ENCODE measurements at regions not wholly inside any gene's neighbourhood (a gene's known extent, or its start where the extent isn't known, plus 50 kb on each side); places are given as distances from the start of the nearest gene placed in this dataset.

DNA sequence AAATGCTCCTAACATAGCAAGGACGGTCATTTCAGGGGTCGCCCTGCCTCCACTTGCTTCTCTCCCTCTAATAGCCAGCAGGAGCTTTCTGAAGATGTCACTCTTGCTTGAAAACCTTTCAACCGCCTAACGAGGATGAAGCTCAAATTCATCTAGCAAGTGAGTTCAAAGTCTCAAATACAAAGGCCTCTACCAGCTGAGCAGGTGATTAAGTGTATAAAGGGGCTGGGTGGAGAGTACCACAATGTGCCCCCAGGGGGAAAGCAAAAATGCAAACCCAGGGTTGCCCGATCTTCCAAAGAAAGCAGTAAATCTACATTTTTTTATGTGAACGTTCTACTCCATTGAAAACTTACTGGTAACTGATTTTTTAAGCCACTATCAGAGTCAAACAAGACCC lies 50.4 kb upstream of the GRIP2 start:
- H3K9me3 Mint-ChIP-seq: no peaks in the 10 kb centered on the region
- no peak overlapping the region for H3K27ac Mint-ChIP-seq
- ATAC-seq (no peak), DNase-seq (no peak)
- POLR2A ChIA-PET: no interaction called here
- H3K4me3 Mint-ChIP-seq: no peak overlapping the region
- H3K27me3 Mint-ChIP-seq: peaks cover 9% of the 10 kb centered on the region
- intact Hi-C loops (cut with micrococcal nuclease): no loop called here
- no peaks in the 10 kb centered on the region for H3K36me3 Mint-ChIP-seq (ENCODE audit: low read depth)
- no peaks in the 10 kb centered on the region for H3K4me1 Mint-ChIP-seq (ENCODE audit: low read depth)
- CTCF ChIA-PET: no interaction called here
- TF ChIP-seq, protein P1, sequence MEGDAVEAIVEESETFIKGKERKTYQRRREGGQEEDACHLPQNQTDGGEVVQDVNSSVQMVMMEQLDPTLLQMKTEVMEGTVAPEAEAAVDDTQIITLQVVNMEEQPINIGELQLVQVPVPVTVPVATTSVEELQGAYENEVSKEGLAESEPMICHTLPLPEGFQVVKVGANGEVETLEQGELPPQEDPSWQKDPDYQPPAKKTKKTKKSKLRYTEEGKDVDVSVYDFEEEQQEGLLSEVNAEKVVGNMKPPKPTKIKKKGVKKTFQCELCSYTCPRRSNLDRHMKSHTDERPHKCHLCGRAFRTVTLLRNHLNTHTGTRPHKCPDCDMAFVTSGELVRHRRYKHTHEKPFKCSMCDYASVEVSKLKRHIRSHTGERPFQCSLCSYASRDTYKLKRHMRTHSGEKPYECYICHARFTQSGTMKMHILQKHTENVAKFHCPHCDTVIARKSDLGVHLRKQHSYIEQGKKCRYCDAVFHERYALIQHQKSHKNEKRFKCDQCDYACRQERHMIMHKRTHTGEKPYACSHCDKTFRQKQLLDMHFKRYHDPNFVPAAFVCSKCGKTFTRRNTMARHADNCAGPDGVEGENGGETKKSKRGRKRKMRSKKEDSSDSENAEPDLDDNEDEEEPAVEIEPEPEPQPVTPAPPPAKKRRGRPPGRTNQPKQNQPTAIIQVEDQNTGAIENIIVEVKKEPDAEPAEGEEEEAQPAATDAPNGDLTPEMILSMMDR (IDR thresholded peaks at IDR 0.05): no peak

DNA sequence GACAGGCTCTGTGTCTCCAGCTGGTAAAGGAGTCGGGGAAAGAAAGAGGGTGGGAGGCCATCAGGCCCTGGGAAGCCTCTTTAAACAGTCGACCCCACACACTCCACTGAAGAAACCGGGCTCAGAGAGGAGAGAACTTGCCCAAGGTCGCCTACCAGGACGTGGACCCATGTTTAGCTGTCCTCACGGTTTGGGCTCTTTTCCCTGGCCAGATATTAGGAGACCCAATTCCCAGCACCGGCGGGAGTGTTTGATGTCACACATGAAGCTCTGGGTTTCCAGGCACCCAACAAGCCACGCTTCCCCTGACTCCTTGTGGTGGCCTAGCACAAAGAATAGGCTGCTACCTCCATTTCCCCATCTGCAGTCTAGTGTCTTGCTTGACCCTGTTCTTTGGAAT lies 52.2 kb upstream of the GRIP2 start:
- no peak for DNase-seq

DNA sequence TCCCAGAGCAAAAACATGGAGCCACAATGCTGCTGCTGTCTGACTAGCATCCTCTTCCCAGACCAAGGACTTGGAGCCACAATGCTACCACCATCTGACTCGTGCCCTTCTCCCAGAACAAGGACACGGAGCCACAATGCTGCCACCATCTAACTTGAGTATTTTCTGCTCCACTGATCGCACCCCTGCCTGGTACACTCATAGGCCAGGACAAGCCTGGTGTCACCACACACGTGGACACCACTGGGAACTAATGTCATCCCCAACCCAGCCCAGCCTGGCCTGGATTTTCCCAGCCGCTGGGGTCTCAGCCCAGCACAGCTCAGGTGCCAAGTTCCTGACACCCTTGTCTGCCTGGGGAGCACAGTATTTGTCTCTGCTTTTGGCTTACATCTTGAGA lies 52.7 kb upstream of the GRIP2 start:
- H3K36me3 Mint-ChIP-seq (ENCODE audit: low read depth): no peaks in the 10 kb centered on the region
- peaks cover 18% of the 10 kb centered on the region for H3K27me3 Mint-ChIP-seq
- intact Hi-C loops (cut with micrococcal nuclease): no loop called here
- TF ChIP-seq, protein P1 (IDR thresholded peaks at IDR 0.05): no peak
- ChIA-PET POLR2A (no interaction called here), CTCF (no interaction called here)
- H3K4me3 Mint-ChIP-seq: no peak overlapping the region
- no peak for DNase-seq
- no peak overlapping the region for H3K27ac Mint-ChIP-seq
- H3K9me3 Mint-ChIP-seq: no peaks in the 10 kb centered on the region
- ATAC-seq: no peak
- no peaks in the 10 kb centered on the region for H3K4me1 Mint-ChIP-seq (ENCODE audit: low read depth)

More for the DNA sequence above, 52.2 kb upstream of the GRIP2 start:
- H3K9me3 Mint-ChIP-seq: no peaks in the 10 kb centered on the region
- intact Hi-C loops (cut with micrococcal nuclease): no loop called here
- H3K4me3 Mint-ChIP-seq: no peak overlapping the region
- CTCF ChIA-PET: no interaction called here
- H3K27ac Mint-ChIP-seq: no peak overlapping the region
- H3K36me3 Mint-ChIP-seq (ENCODE audit: low read depth): no peaks in the 10 kb centered on the region
- POLR2A ChIA-PET: no interaction called here
- peaks cover 18% of the 10 kb centered on the region for H3K27me3 Mint-ChIP-seq
- H3K4me1 Mint-ChIP-seq (ENCODE audit: low read depth): no peaks in the 10 kb centered on the region
- no peak for ATAC-seq
- TF ChIP-seq, protein P1 (IDR thresholded peaks at IDR 0.05): no peak

DNA sequence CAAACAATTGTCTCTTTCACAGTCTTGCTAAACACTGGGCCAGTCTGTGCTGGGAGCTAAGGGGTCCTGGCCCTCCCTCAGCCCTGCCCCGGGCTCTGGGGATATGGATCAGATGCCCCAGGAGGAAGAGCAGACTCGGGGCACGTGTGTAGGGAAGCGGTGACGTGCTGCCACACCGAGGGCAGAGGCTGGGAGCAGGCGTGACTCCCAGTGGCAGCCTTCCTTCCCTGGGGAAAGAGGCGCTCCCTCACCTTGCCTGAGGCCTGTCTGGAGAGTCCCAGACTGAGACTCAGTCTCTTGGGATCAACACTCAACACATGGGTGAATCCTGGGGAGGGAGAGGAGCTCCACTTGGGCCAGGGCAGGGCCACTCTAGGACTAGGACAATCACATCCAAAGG lies 54.1 kb upstream of the GRIP2 start:
- POLR2A ChIA-PET: no interaction called here
- intact Hi-C loops (cut with micrococcal nuclease): no loop called here
- H3K4me3 Mint-ChIP-seq: no peak overlapping the region

DNA sequence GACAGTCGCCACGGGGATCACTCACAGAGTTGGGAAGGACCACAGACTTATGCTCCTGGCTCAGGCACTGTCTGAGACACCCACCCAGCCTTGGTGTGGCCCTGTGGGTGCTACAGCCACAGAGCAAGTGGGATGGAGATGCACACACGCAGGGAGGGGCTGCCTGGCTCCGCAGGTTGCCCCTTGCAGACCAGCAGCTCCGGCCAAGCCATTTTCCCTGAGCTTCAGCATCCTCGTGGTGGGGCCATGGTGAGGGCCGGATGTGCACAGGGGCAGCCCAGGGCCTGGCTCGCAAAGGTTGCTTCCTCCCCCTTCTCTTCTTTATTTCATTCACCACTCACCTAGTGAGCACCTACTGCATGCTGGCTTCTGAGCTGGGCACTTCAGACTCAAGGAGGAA lies 55.4 kb upstream of the GRIP2 start:
- intact Hi-C loops (cut with micrococcal nuclease): no loop called here
- DNase-seq (no peak), ATAC-seq (no peak)
- Mint-ChIP-seq H3K4me3 (no peak overlapping the region), H3K27me3 (peaks cover 31% of the 10 kb centered on the region), H3K4me1 (ENCODE audit: low read depth) (peaks cover 3% of the 10 kb centered on the region), H3K9me3 (no peaks in the 10 kb centered on the region), H3K27ac (no peak overlapping the region), H3K36me3 (ENCODE audit: low read depth) (no peaks in the 10 kb centered on the region)
- ChIA-PET POLR2A (interaction anchor here (1.0 kb wide), 1 partner anchor 17 kb away, joined by 3 read pairs; no protein-coding TSS in a partner anchor), CTCF (interaction anchor here (1.2 kb wide), 1 partner anchor 10 kb away, joined by 3 read pairs; no protein-coding TSS in a partner anchor)
- TF ChIP-seq, protein P1 (IDR thresholded peaks at IDR 0.05): no peak

More for the DNA sequence above, 54.1 kb upstream of the GRIP2 start:
- Mint-ChIP-seq H3K36me3 (ENCODE audit: low read depth) (no peaks in the 10 kb centered on the region), H3K27ac (no peak overlapping the region), H3K4me1 (ENCODE audit: low read depth) (peaks cover 3% of the 10 kb centered on the region), H3K27me3 (peaks cover 26% of the 10 kb centered on the region), H3K9me3 (no peaks in the 10 kb centered on the region)
- TF ChIP-seq, protein P1 (IDR thresholded peaks at IDR 0.05): no peak
- DNase-seq (no peak), ATAC-seq (no peak)
- CTCF ChIA-PET: interaction anchor here (1.2 kb wide), 1 partner anchor 11 kb away, joined by 3 read pairs; no protein-coding TSS in a partner anchor
